ENCODE measurements at regions not wholly inside any gene's neighbourhood (a gene's known extent, or its start where the extent isn't known, plus 50 kb on each side); places are given as distances from the start of the nearest gene placed in this dataset.

DNA sequence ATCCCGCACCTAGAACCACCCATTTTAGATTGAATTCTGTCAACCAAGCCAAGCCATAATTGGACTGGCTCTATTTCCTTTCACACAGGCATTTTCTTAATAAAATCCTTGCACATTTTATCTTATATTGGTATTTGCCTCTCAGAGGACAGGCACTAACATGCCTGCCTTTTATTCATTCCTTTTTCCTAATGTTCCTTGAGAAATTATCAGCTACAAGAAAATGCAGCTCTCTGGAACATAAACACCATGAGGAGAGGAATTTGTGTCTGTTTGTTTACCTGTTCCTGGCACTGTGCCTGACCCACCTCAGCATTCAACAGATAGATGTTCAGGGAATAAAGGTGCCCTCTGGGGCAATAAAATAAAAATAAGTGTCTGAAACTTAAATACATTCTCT lies 116.2 kb downstream of the PDHA2 start:
- TF ChIP-seq CTCF (IDR thresholded peaks at IDR 0.05) (no peak), EZH2 (IDR thresholded peaks at IDR 0.05; ENCODE audit: borderline replicate concordance, insufficient read depth, low read depth, low read length, poor library complexity, severe bottlenecking) (no peak)
